Breast epithelium (tissue), 3 donors: ENCODE measurements at regions not wholly inside any gene's neighbourhood (a gene's known extent, or its start where the extent isn't known, plus 50 kb on each side); places are given as distances from the start of the nearest gene placed in this dataset.

ENCODE experiments used
- CTCF ChIP-seq, 3 donors: fragments of 450-650 bp; IDR thresholded peaks; one replicate each; pipeline ENCODE4 v1.5.1; 2016 to 2017; ENCODE audit warnings: antibody characterized with exemption in 3 of 3, mild to moderate bottlenecking in 3 of 3, moderate library complexity in 3 of 3
- POLR2AphosphoS5 ChIP-seq, 3 donors: sonication (generic); formaldehyde crosslinking; IDR thresholded peaks; one replicate each; pipeline ENCODE4 v1.6.1; 2017; ENCODE audit warnings: antibody characterized with exemption in 3 of 3

- TF ChIP-seq CTCF (IDR thresholded peaks at IDR 0.05) (no peak), POLR2AphosphoS5 (IDR thresholded peaks at IDR 0.05) (no peak)
Measured at GRCh38 chr3:3232251-3232650, 52.8 kb upstream of the CRBN start.
